B cell (primary cell): ENCODE measurements at regions not wholly inside any gene's neighbourhood (a gene's known extent, or its start where the extent isn't known, plus 50 kb on each side); places are given as distances from the start of the nearest gene placed in this dataset.

Experiments used
- ATAC-seq: fragments of 200-7000 bp; cut with Tn5 transposase; one replicate; pipeline ENCODE4 v1.10.0; 2021; ENCODE audit warnings: low read depth, mild to moderate bottlenecking, moderate number of reproducible peaks, moderate library complexity
- CTCF ChIA-PET: fragments of 350-600 bp; sonication (Branson Sonifier 250); formaldehyde crosslinking; loops from one replicate; lab custom pipeline; 2021; ENCODE audit warnings: antibody characterized with exemption, inconsistent platforms; lab: Charles Lee
- POLR2A ChIA-PET: fragments of 350-600 bp; sonication (Branson Sonifier 250); formaldehyde crosslinking; loops from one replicate; lab custom pipeline; 2021; ENCODE audit warnings: antibody characterized with exemption; lab: Charles Lee
- DNase-seq: peaks from one replicate; pipeline ENCODE4 v3.0.0; 2013
- H2AFZ ChIP-seq: 2 replicates; pipeline ENCODE4 v1.6.1; 2012; ENCODE audit warnings: mild to moderate bottlenecking, low read depth, low read length; ENCODE audit not compliant: insufficient read depth, poor library complexity, severe bottlenecking
- H3K27ac ChIP-seq, 2 donors: 1 replicate in 1 of 2; 2 replicates in 1 of 2; pipeline ENCODE4 v1.5.1; 2012 to 2013; ENCODE audit warnings: low read length in 2 of 2, mild to moderate bottlenecking in 2 of 2, moderate library complexity in 1 of 2
- H3K27me3 ChIP-seq, 4 experiments: fragments of 200-600 bp in 1 of 4; sonication (generic) in 1 of 4; replicated peaks in 1 of 4; 1 replicate in 2 of 4; 2 replicates in 2 of 4; pipeline versions ENCODE4 v1.6.1 to v1.7.0; 2013 to 2016; ENCODE audit warnings: low read length in 3 of 4, mild to moderate bottlenecking in 2 of 4, mixed read lengths in 1 of 4, moderate library complexity in 1 of 4; ENCODE audit not compliant: insufficient read depth in 4 of 4, control insufficient read depth in 3 of 4; ENCODE audit errors: control extremely low read depth in 1 of 4
- H3K36me3 ChIP-seq, 2 experiments: replicated peaks in 1 of 2; 1 replicate in 1 of 2; 2 replicates in 1 of 2; pipeline versions ENCODE4 v1.6.1 to v1.7.1; 2013; ENCODE audit warnings: low read length in 1 of 2; ENCODE audit not compliant: insufficient read depth in 2 of 2, control insufficient read depth in 1 of 2; ENCODE audit errors: control extremely low read depth in 1 of 2, extremely low read depth in 1 of 2
- H3K4me1 ChIP-seq, 2 donors: fragments of 200-600 bp in 1 of 2; sonication (generic) in 1 of 2; 1 replicate in 1 of 2; 2 replicates in 1 of 2; pipeline versions ENCODE4 v1.5.1 to v1.6.1; 2013 to 2017; ENCODE audit warnings: low read length in 2 of 2; ENCODE audit not compliant: control insufficient read depth in 2 of 2, insufficient read depth in 2 of 2
- H3K4me2 ChIP-seq: replicated peaks from 2 replicates; pipeline ENCODE3; 2012; ENCODE audit warnings: mild to moderate bottlenecking, low read depth, low read length; ENCODE audit not compliant: poor library complexity, severe bottlenecking
- H3K4me3 ChIP-seq, 5 experiments: fragments of 200-600 bp in 1 of 5; sonication (generic) in 1 of 5; 1 replicate in 3 of 5; 2 replicates in 2 of 5; pipeline versions ENCODE4 v1.5.1 to v1.7.0; 2011 to 2016; ENCODE audit warnings: low read length in 4 of 5, mild to moderate bottlenecking in 4 of 5, low read depth in 2 of 5, control low read depth in 1 of 5, moderate library complexity in 1 of 5; ENCODE audit not compliant: insufficient read depth in 1 of 5; ENCODE audit errors: control extremely low read depth in 1 of 5, extremely low read depth in 1 of 5
- H3K79me2 ChIP-seq: fragments of 200-600 bp; sonication (generic); one replicate; pipeline ENCODE4 v1.6.0; 2016; ENCODE audit warnings: low read length; ENCODE audit not compliant: control insufficient read depth, insufficient read depth
- H3K9ac ChIP-seq: fragments of 200-600 bp; sonication (generic); 2 replicates; pipeline ENCODE4 v1.6.1; 2017; ENCODE audit warnings: mild to moderate bottlenecking, low read length, moderate library complexity
- H3K9me3 ChIP-seq, 3 donors: one replicate each; pipeline versions ENCODE4 v1.6.1 to v1.7.1; 2013; ENCODE audit warnings: low read length in 2 of 3; ENCODE audit not compliant: control insufficient read depth in 2 of 3, insufficient read depth in 1 of 3; ENCODE audit errors: control extremely low read depth in 1 of 3
- H4K20me1 ChIP-seq: 2 replicates; pipeline ENCODE4 v1.6.0; 2012; ENCODE audit warnings: mild to moderate bottlenecking, low read length; ENCODE audit not compliant: insufficient read depth, control insufficient read depth, poor library complexity, severe bottlenecking
- H3K27ac Mint-ChIP-seq: one replicate; pipeline ENCODE4 v1.8.0; 2021; ENCODE audit warnings: mixed read lengths
- H3K27me3 Mint-ChIP-seq: one replicate; pipeline ENCODE4 v1.8.0; 2021; ENCODE audit warnings: mixed read lengths
- H3K4me1 Mint-ChIP-seq: one replicate; pipeline ENCODE4 v1.8.0; 2021; ENCODE audit warnings: mixed read lengths
- H3K4me3 Mint-ChIP-seq: one replicate; pipeline ENCODE4 v1.8.0; 2021; ENCODE audit warnings: mixed read lengths
- H3K9me3 Mint-ChIP-seq: one replicate; pipeline ENCODE4 v1.8.0; 2022; ENCODE audit warnings: mixed read lengths; ENCODE audit not compliant: insufficient read depth
- CTCF ChIP-seq: fragments of 200-600 bp; IDR thresholded peaks from one replicate; pipeline ENCODE4 v1.8.0; 2022; ENCODE audit warnings: antibody characterized with exemption, mild to moderate bottlenecking
- EZH2 ChIP-seq: IDR thresholded peaks from 2 replicates; pipeline ENCODE4 v1.6.1; 2012; ENCODE audit warnings: borderline replicate concordance, low read depth, mild to moderate bottlenecking, moderate library complexity, low read length; ENCODE audit not compliant: insufficient read depth, poor library complexity, severe bottlenecking
- WGBS: methylation state at CpG from one replicate; pipeline ENCODE4 v1.1.5; 2013; ENCODE audit warnings: missing lambda C conversion rate; ENCODE audit not compliant: insufficient coverage; 5-methylcytosine and 5-hydroxymethylcytosine counted together
- intact Hi-C: fragments of 100-400 bp; cut with micrococcal nuclease; formaldehyde crosslinking; loops from one replicate; pipeline ENCODE4 v1.10.0; 2022

- peaks cover 0 to 31% (median 5%) of the 10 kb centered on the region in 4 experiments for H3K27me3 ChIP-seq
- peaks cover 0 to 18% (median 3%) of the 10 kb centered on the region in 3 donors for H3K9me3 ChIP-seq
- POLR2A ChIA-PET: no interaction called here
- H2AFZ ChIP-seq: no peak overlapping the region
- 100% methylated on average over 3 of the region's 8 CpGs for WGBS
- peaks cover 44% of the 10 kb centered on the region for H3K27me3 Mint-ChIP-seq
- no peak overlapping the region for H3K4me3 ChIP-seq
- no peak for DNase-seq
- peaks cover 11% of the 10 kb centered on the region for H3K4me1 Mint-ChIP-seq
- no peak overlapping the region for H3K9ac ChIP-seq
- no peaks in the 10 kb centered on the region for H3K9me3 Mint-ChIP-seq
- intact Hi-C loops: no loop called here
- H3K4me2 ChIP-seq: no peak overlapping the region
- H3K36me3 ChIP-seq: no peaks in the 10 kb centered on the region
- no peak for ATAC-seq
- H3K27ac Mint-ChIP-seq: no peak overlapping the region
- CTCF ChIA-PET: no interaction called here
- no peaks in the 10 kb centered on the region for H4K20me1 ChIP-seq
- no peak overlapping the region for H3K4me3 Mint-ChIP-seq
- H3K79me2 ChIP-seq: no peaks in the 10 kb centered on the region
- H3K4me1 ChIP-seq: peaks cover 7 to 9% of the 10 kb centered on the region in 2 donors
- TF ChIP-seq EZH2 (no peak), CTCF (no peak)
- H3K27ac ChIP-seq: no peak overlapping the region
These were observed 151.7 kb upstream of the PROK2 start for GRCh38 chr3:71936681-71937080.

- Mint-ChIP-seq H3K4me3 (no peak overlapping the region), H3K4me1 (peaks cover 11% of the 10 kb centered on the region), H3K27me3 (peaks cover 46% of the 10 kb centered on the region), H3K9me3 (no peaks in the 10 kb centered on the region), H3K27ac (no peak overlapping the region)
- H2AFZ ChIP-seq: no peak overlapping the region
- peaks cover 0 to 15% (median 3%) of the 10 kb centered on the region in 3 donors for H3K9me3 ChIP-seq
- DNase-seq: no peak
- WGBS: 95% methylated on average over 5 of the region's 11 CpGs
- H3K4me3 ChIP-seq: no peak overlapping the region
- H3K27me3 ChIP-seq: peaks cover 0 to 32% (median 5%) of the 10 kb centered on the region in 4 experiments
- no peaks in the 10 kb centered on the region for H3K36me3 ChIP-seq
- intact Hi-C loops: no loop called here
- no peak for TF ChIP-seq EZH2
- TF ChIP-seq CTCF: no peak
- no peaks in the 10 kb centered on the region for H3K79me2 ChIP-seq
- no peak for ATAC-seq
- POLR2A ChIA-PET: no interaction called here
- no peak overlapping the region for H3K27ac ChIP-seq
- H4K20me1 ChIP-seq: no peaks in the 10 kb centered on the region
- no peak overlapping the region for H3K4me2 ChIP-seq
- no peak overlapping the region for H3K9ac ChIP-seq
- CTCF ChIA-PET: no interaction called here
- peaks cover 9 to 10% of the 10 kb centered on the region in 2 donors for H3K4me1 ChIP-seq
These were observed 149.7 kb upstream of the PROK2 start for GRCh38 chr3:71934520-71935270.
